Thyroid gland (tissue), 4 donors: ENCODE measurements at regions not wholly inside any gene's neighbourhood (a gene's known extent, or its start where the extent isn't known, plus 50 kb on each side); places are given as distances from the start of the nearest gene placed in this dataset.

Source experiments
- CTCF ChIP-seq, 6 experiments: fragments of 200-600 bp in 3 of 6; fragments of 450-650 bp in 3 of 6; sonication (generic) in 3 of 6; IDR thresholded peaks; one replicate each; pipeline ENCODE4 v1.5.1; 2016 to 2019; ENCODE audit warnings: antibody characterized with exemption in 6 of 6, mild to moderate bottlenecking in 2 of 6, inconsistent platforms in 1 of 6, moderate library complexity in 1 of 6
- POLR2A ChIP-seq, 2 donors: fragments of 450-650 bp; IDR thresholded peaks; one replicate each; pipeline ENCODE4 v1.6.1; 2017; ENCODE audit warnings: antibody characterized with exemption in 2 of 2, mild to moderate bottlenecking in 2 of 2, moderate library complexity in 1 of 2

- TF ChIP-seq CTCF (IDR thresholded peaks at IDR 0.05) (peak in 5 of 6 experiments; percentile 70 to 85 (median 75)), POLR2A (IDR thresholded peaks at IDR 0.05) (no peak)
Measured at GRCh38 chr16:48687421-48688038, 77.5 kb upstream of the N4BP1 start.
